ENCODE measurements at regions not wholly inside any gene's neighbourhood (a gene's known extent, or its start where the extent isn't known, plus 50 kb on each side); places are given as distances from the start of the nearest gene placed in this dataset.

DNA sequence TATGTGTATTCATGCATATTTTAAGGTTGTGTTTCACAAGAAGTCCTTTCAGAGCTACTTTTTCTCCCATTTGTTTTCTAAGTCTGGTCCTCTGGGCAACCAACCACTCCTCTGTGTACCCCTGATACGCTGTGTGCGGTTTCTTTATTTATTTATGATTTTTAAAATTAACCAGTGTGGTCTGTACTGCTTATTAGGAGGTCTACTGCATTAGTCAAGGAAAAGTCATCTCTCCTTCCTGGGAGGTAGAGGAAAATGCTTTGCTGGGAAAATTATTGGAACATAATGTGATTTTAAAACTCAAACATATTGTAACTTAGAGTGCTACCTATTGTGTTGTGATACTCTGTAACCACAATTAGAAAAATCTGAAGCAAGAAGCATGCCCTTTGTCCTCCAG lies 1404.3 kb downstream of the SUCLG1 start:
- no peak for TF ChIP-seq EZH2 (IDR thresholded peaks at IDR 0.05; ENCODE audit: low read length, unreplicated experiment)
- TF ChIP-seq, protein P1, sequence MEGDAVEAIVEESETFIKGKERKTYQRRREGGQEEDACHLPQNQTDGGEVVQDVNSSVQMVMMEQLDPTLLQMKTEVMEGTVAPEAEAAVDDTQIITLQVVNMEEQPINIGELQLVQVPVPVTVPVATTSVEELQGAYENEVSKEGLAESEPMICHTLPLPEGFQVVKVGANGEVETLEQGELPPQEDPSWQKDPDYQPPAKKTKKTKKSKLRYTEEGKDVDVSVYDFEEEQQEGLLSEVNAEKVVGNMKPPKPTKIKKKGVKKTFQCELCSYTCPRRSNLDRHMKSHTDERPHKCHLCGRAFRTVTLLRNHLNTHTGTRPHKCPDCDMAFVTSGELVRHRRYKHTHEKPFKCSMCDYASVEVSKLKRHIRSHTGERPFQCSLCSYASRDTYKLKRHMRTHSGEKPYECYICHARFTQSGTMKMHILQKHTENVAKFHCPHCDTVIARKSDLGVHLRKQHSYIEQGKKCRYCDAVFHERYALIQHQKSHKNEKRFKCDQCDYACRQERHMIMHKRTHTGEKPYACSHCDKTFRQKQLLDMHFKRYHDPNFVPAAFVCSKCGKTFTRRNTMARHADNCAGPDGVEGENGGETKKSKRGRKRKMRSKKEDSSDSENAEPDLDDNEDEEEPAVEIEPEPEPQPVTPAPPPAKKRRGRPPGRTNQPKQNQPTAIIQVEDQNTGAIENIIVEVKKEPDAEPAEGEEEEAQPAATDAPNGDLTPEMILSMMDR (conservative IDR thresholded peaks at IDR 0.05; ENCODE audit: low read depth, low read length) = no peak
